Endothelial cell of umbilical vein (primary cell): ENCODE measurements at regions not wholly inside any gene's neighbourhood (a gene's known extent, or its start where the extent isn't known, plus 50 kb on each side); places are given as distances from the start of the nearest gene placed in this dataset.

Experiments
- BruUV-seq: library from RNA; stranded (reverse); fragments of 400-500 nt; replicated peaks from 2 replicates; lab custom pipeline; 2021; lab: Mats Ljungman, UMichigan
- CTCF ChIA-PET: fragments of 300-600, 350-600 bp; sonication (Branson Sonifier 250); formaldehyde crosslinking; loops from one replicate; lab custom pipeline; 2021; ENCODE audit warnings: antibody characterized with exemption, inconsistent platforms; lab: Charles Lee
- POLR2A ChIA-PET: fragments of 300-600, 350-600 bp; sonication (Branson Sonifier 250); formaldehyde crosslinking; loops from one replicate; lab custom pipeline; 2021; ENCODE audit warnings: antibody characterized with exemption, inconsistent platforms; lab: Charles Lee
- DNase-seq: peaks from one replicate; pipeline ENCODE4 v3.0.0-alpha.2; 2011; ENCODE audit warnings: low read depth, low spot score
- FAIRE-seq: peaks from 2 replicates; lab custom pipeline; 2011; peaks lifted over from hg19 to GRCh38; lab: Jason Lieb, UNC
- H2AFZ ChIP-seq: 2 replicates; pipeline ENCODE4 v1.6.0; 2012; ENCODE audit warnings: low read depth, low read length, control low read depth, inconsistent platforms
- H3K27ac ChIP-seq: 2 replicates; pipeline ENCODE4 v1.5.1; 2011; ENCODE audit warnings: low read depth, mild to moderate bottlenecking, control low read depth, low read length, moderate library complexity; ENCODE audit not compliant: insufficient read depth
- H3K27me3 ChIP-seq, 2 experiments: 2 replicates each; pipeline versions ENCODE4 v1.6.0 to v1.6.1; 2011; ENCODE audit warnings: low read length in 2 of 2, mixed read lengths in 1 of 2; ENCODE audit not compliant: control insufficient read depth in 2 of 2, insufficient read depth in 2 of 2
- H3K36me3 ChIP-seq, 2 experiments: 2 replicates in 1 of 2; 3 replicates in 1 of 2; pipeline ENCODE4 v1.5.1; 2011; ENCODE audit warnings: low read length in 2 of 2, mild to moderate bottlenecking in 1 of 2, moderate library complexity in 1 of 2; ENCODE audit not compliant: control insufficient read depth in 2 of 2, insufficient read depth in 2 of 2; ENCODE audit errors: extremely low read depth in 1 of 2
- H3K4me1 ChIP-seq: 3 replicates; pipeline ENCODE4 v1.5.1; 2011; ENCODE audit warnings: mild to moderate bottlenecking, low read length; ENCODE audit not compliant: control insufficient read depth, insufficient read depth; ENCODE audit errors: extremely low read depth
- H3K4me2 ChIP-seq: 2 replicates; pipeline ENCODE4 v1.6.1; 2011; ENCODE audit warnings: low read length, control low read depth, mixed read lengths; ENCODE audit not compliant: insufficient read depth
- H3K4me3 ChIP-seq, 3 experiments: fragments of 200-600 bp in 1 of 3; sonication (generic), shearing (Covaris generic) in 1 of 3; replicated peaks in 1 of 3; 2 replicates each; pipeline ENCODE4 v1.5.1; 2011 to 2016; ENCODE audit warnings: control low read depth in 3 of 3, low read length in 3 of 3, mild to moderate bottlenecking in 2 of 3, inconsistent platforms in 1 of 3, low read depth in 1 of 3, moderate library complexity in 1 of 3; ENCODE audit not compliant: insufficient read depth in 1 of 3
- H3K79me2 ChIP-seq: 2 replicates; pipeline ENCODE4 v1.6.0; 2012; ENCODE audit warnings: low read length, inconsistent platforms; ENCODE audit not compliant: control insufficient read depth, insufficient read depth
- H3K9ac ChIP-seq: replicated peaks from 2 replicates; pipeline ENCODE3; 2011; ENCODE audit warnings: low read length, control low read depth; ENCODE audit not compliant: insufficient read depth; ENCODE audit errors: extremely low read depth
- H3K9me1 ChIP-seq: replicated peaks from 3 replicates; pipeline ENCODE4 v1.6.0; 2011; ENCODE audit warnings: mild to moderate bottlenecking, low read length; ENCODE audit not compliant: control insufficient read depth, insufficient read depth; ENCODE audit errors: extremely low read depth
- H3K9me3 ChIP-seq: replicated peaks from 2 replicates; pipeline ENCODE4 v1.5.1; 2012; ENCODE audit warnings: low read length, inconsistent platforms; ENCODE audit not compliant: control insufficient read depth, insufficient read depth
- H4K20me1 ChIP-seq: replicated peaks from 2 replicates; pipeline ENCODE3; 2011; ENCODE audit warnings: mild to moderate bottlenecking, low read length; ENCODE audit not compliant: control insufficient read depth, insufficient read depth; ENCODE audit errors: extremely low read depth
- CTCF ChIP-seq, 2 donors: IDR thresholded peaks; 1 replicate in 1 of 2; 2 replicates in 1 of 2; pipeline ENCODE4 v1.5.1; 2011; ENCODE audit warnings: low read length in 2 of 2, mild to moderate bottlenecking in 2 of 2, moderate library complexity in 2 of 2, control low read depth in 1 of 2, inconsistent platforms in 1 of 2, low read depth in 1 of 2; ENCODE audit not compliant: insufficient read depth in 1 of 2; ENCODE audit errors: extremely low read depth in 1 of 2
- EZH2 ChIP-seq: IDR thresholded peaks from 2 replicates; pipeline ENCODE4 v1.6.1; 2012; ENCODE audit warnings: borderline replicate concordance, low read depth, mild to moderate bottlenecking, moderate library complexity, low read length, inconsistent platforms; ENCODE audit not compliant: severe bottlenecking
- FOS ChIP-seq: IDR thresholded peaks from 2 replicates; pipeline ENCODE4 v1.6.1; 2011; ENCODE audit warnings: mild to moderate bottlenecking, low read length, moderate library complexity, borderline replicate concordance; ENCODE audit not compliant: insufficient read depth
- GATA2 ChIP-seq: IDR thresholded peaks from 2 replicates; pipeline ENCODE4 v1.7.0; 2011; ENCODE audit warnings: low read depth, mild to moderate bottlenecking, moderate library complexity, mixed read lengths, low read length; ENCODE audit not compliant: insufficient read length, insufficient read depth
- JUN ChIP-seq: IDR thresholded peaks from 2 replicates; pipeline ENCODE4 v1.6.1; 2011; ENCODE audit warnings: borderline replicate concordance, low read depth; ENCODE audit not compliant: insufficient read length, insufficient read depth
- MAX ChIP-seq: IDR thresholded peaks from 2 replicates; pipeline ENCODE4 v1.6.1; 2011; ENCODE audit not compliant: insufficient read depth, insufficient read length
- MYC ChIP-seq: IDR thresholded peaks from one replicate; pipeline ENCODE4 v1.6.1; 2011; ENCODE audit warnings: mild to moderate bottlenecking, low read depth, low read length
- POLR2A ChIP-seq: IDR thresholded peaks from 2 replicates; pipeline ENCODE4 v1.6.1; 2012; ENCODE audit warnings: low read depth, mild to moderate bottlenecking, control low read depth, low read length
- POLR2AphosphoS5 ChIP-seq: IDR thresholded peaks from 2 replicates; pipeline ENCODE4 v1.6.1; 2012; ENCODE audit warnings: low read depth, mild to moderate bottlenecking, control low read depth, low read length, moderate library complexity; ENCODE audit not compliant: insufficient read depth
- dilution Hi-C: fragments of 300-500 bp; cut with MboI; formaldehyde crosslinking; loops from one replicate; pipeline ENCODE4 v1.15.0; 2019; ENCODE audit warnings: low sequenced_read_pairs; ENCODE audit not compliant: extremely low pct_ligation_motif_present
- intact Hi-C: fragments of 100-400 bp; cut with micrococcal nuclease; formaldehyde crosslinking; loops from one replicate; pipeline ENCODE4 v1.10.0; 2022

GRCh38 chr2:106021662-106022028 lies 172.5 kb downstream of the UXS1 start:
- FAIRE-seq: no peak
- DNase-seq: no peak
- Histone ChIP-seq H3K36me3 (no peaks in the 10 kb centered on the region), H3K79me2 (no peaks in the 10 kb centered on the region), H3K9me1 (no peaks in the 10 kb centered on the region), H3K9ac (no peak overlapping the region), H3K27me3 (no peaks in the 10 kb centered on the region), H3K4me2 (no peak overlapping the region), H3K4me1 (no peaks in the 10 kb centered on the region), H2AFZ (no peak overlapping the region), H3K4me3 (no peak overlapping the region), H3K9me3 (no peaks in the 10 kb centered on the region), H4K20me1 (no peaks in the 10 kb centered on the region), H3K27ac (no peak overlapping the region)
- TF ChIP-seq GATA2: no peak
- TF ChIP-seq POLR2A: no peak
- no peak for TF ChIP-seq MYC
- TF ChIP-seq MAX: no peak
- no peak for TF ChIP-seq FOS
- TF ChIP-seq CTCF (IDR thresholded peaks at IDR 0.05; ENCODE audit: extremely low read depth in 1 of 2, insufficient read depth in 1 of 2, low read depth in 1 of 2, low read length in 2 of 2): no peak
- no peak for TF ChIP-seq EZH2
- TF ChIP-seq JUN: no peak
- TF ChIP-seq POLR2AphosphoS5: no peak
- CTCF ChIA-PET: no interaction called here
- intact Hi-C loops: no loop called here
- dilution Hi-C loops: no loop called here
- POLR2A ChIA-PET: no interaction called here
- no TSS peak for BruUV-seq
